HepG2 (cell line): ENCODE measurements at regions not wholly inside any gene's neighbourhood (a gene's known extent, or its start where the extent isn't known, plus 50 kb on each side); places are given as distances from the start of the nearest gene placed in this dataset.

ENCODE experiments used
- ATAC-seq: fragments of 200-7000 bp; cut with Tn5 transposase; 3 replicates; pipeline ENCODE4 v1.9.1; 2020; ENCODE audit warnings: mild to moderate bottlenecking, moderate library complexity
- BruUV-seq: library from RNA; stranded (reverse); fragments of 400-500 nt; replicated peaks from 2 replicates; lab custom pipeline; 2021; lab: Mats Ljungman, UMichigan
- CTCF ChIA-PET: fragments of 300-600 bp; formaldehyde crosslinking; extraction: SDS; loops from one replicate; lab custom pipeline; 2021; ENCODE audit warnings: low total read pairs, inconsistent platforms, low intra/inter-chr PET ratio; lab: Yijun Ruan, JAX
- POLR2A ChIA-PET: fragments of 350-600 bp; sonication (Branson Sonifier 250); formaldehyde crosslinking; loops from one replicate; lab custom pipeline; 2020; ENCODE audit warnings: antibody characterized with exemption, inconsistent platforms; lab: Yijun Ruan, JAX
- DNase-seq: peaks from one replicate; pipeline ENCODE4 v3.0.0-alpha.2; 2015; ENCODE audit warnings: low spot score
- FAIRE-seq: peaks from 3 replicates; lab custom pipeline; 2011; peaks lifted over from hg19 to GRCh38; lab: Jason Lieb, UNC
- H2AFZ ChIP-seq: one replicate; pipeline ENCODE4 v1.6.1; 2011; ENCODE audit warnings: low read length, inconsistent platforms
- H3K27ac ChIP-seq: fragments of 300-600 bp; 3 replicates; pipeline ENCODE4 v1.8.0; 2011; ENCODE audit warnings: mixed run types, mild to moderate bottlenecking, mixed read lengths, low read length, inconsistent platforms; ENCODE audit not compliant: insufficient read depth; ENCODE audit errors: extremely low read length
- H3K27me3 ChIP-seq, 2 experiments: fragments of 200-600 bp in 1 of 2; 2 replicates in 1 of 2; 3 replicates in 1 of 2; pipeline versions ENCODE4 v1.6.0 to v1.8.0; 2011; ENCODE audit warnings: low read length in 2 of 2, mild to moderate bottlenecking in 2 of 2, moderate library complexity in 2 of 2, inconsistent platforms in 1 of 2; ENCODE audit not compliant: insufficient read depth in 2 of 2, control insufficient read depth in 1 of 2
- H3K36me3 ChIP-seq, 2 experiments: fragments of 200-600 bp in 1 of 2; replicated peaks in 1 of 2; 2 replicates in 1 of 2; 3 replicates in 1 of 2; pipeline versions ENCODE4 v1.5.1 to v1.8.0; 2011; ENCODE audit warnings: low read length in 2 of 2, inconsistent platforms in 1 of 2; ENCODE audit not compliant: insufficient read depth in 2 of 2, control insufficient read depth in 1 of 2
- H3K4me1 ChIP-seq: 2 replicates; pipeline ENCODE4 v1.5.1; 2012; ENCODE audit warnings: low read length, inconsistent platforms; ENCODE audit not compliant: insufficient read depth
- H3K4me2 ChIP-seq: 2 replicates; pipeline ENCODE4 v1.6.0; 2011; ENCODE audit warnings: low read depth, low read length, inconsistent platforms
- H3K4me3 ChIP-seq, 3 experiments: fragments of 200-600 bp in 1 of 3; sonication (generic), shearing (Covaris generic) in 1 of 3; replicated peaks in 1 of 3; 2 replicates each; pipeline ENCODE4 v1.5.1; 2011 to 2016; ENCODE audit warnings: low read length in 3 of 3, inconsistent platforms in 2 of 3, low read depth in 2 of 3, mild to moderate bottlenecking in 2 of 3, control low read depth in 1 of 3, mixed read lengths in 1 of 3; ENCODE audit not compliant: insufficient read depth in 1 of 3
- H3K79me2 ChIP-seq: one replicate; pipeline ENCODE4 v1.6.1; 2011; ENCODE audit warnings: low read length, inconsistent platforms; ENCODE audit not compliant: insufficient read depth
- H3K9ac ChIP-seq: 2 replicates; pipeline ENCODE4 v1.6.0; 2011; ENCODE audit warnings: mild to moderate bottlenecking, low read depth, low read length, inconsistent platforms; ENCODE audit not compliant: insufficient read depth
- H3K9me3 ChIP-seq: 2 replicates; pipeline ENCODE4 v1.5.1; 2012; ENCODE audit warnings: mild to moderate bottlenecking, low read length
- H4K20me1 ChIP-seq: 2 replicates; pipeline ENCODE4 v1.6.0; 2011; ENCODE audit warnings: inconsistent platforms, mild to moderate bottlenecking, low read length, moderate library complexity; ENCODE audit not compliant: insufficient read depth
- FOXM1 ChIP-seq: sonication (generic); formaldehyde crosslinking; IDR thresholded peaks from 2 replicates; pipeline ENCODE4 v1.5.0; 2020; ENCODE audit warnings: missing genetic modification reagents
- LCORL ChIP-seq, 2 experiments: fragments of 450-650 bp in 1 of 2; sonication (generic) in 1 of 2; formaldehyde crosslinking in 1 of 2; IDR thresholded peaks; 2 replicates each; pipeline versions ENCODE4 v1.5.0 to v1.6.1; 2017 to 2020; ENCODE audit warnings: antibody characterized with exemption in 1 of 2, missing genetic modification reagents in 1 of 2
- MTERF4 ChIP-seq: sonication (generic); formaldehyde crosslinking; IDR thresholded peaks from 2 replicates; pipeline ENCODE4 v1.8.0; 2023; ENCODE audit warnings: mild to moderate bottlenecking, missing genetic modification reagents
- PPARG ChIP-seq: conservative IDR thresholded peaks from 2 replicates; pipeline ENCODE4 v1.6.1; 2016; ENCODE audit warnings: missing biosample characterization, missing genetic modification reagents
- RBM39 ChIP-seq: fragments of 200-400 bp; formaldehyde crosslinking; IDR thresholded peaks from one replicate; pipeline ENCODE4 v1.6.1; 2018; ENCODE audit warnings: antibody characterized with exemption, mild to moderate bottlenecking, low read depth, low read length; ENCODE audit not compliant: poor library complexity, severe bottlenecking
- RFX1 ChIP-seq: fragments of 450-650 bp; IDR thresholded peaks from 2 replicates; pipeline ENCODE4 v1.6.1; 2017
- RXRA ChIP-seq: sonication (generic); formaldehyde crosslinking; IDR thresholded peaks from 2 replicates; pipeline ENCODE4 v1.5.1; 2020; ENCODE audit warnings: missing genetic modification reagents
- SSRP1 ChIP-seq: IDR thresholded peaks from 2 replicates; pipeline ENCODE4 v1.6.1; 2016; ENCODE audit warnings: control low read depth
- ZBTB7B ChIP-seq: sonication (generic); formaldehyde crosslinking; IDR thresholded peaks from 2 replicates; pipeline ENCODE4 v1.4.0; 2020; ENCODE audit warnings: missing genetic modification reagents
- ZFP1 ChIP-seq: IDR thresholded peaks from 2 replicates; pipeline ENCODE4 v1.6.1; 2016
- ZNF484 ChIP-seq: sonication (generic); formaldehyde crosslinking; IDR thresholded peaks from 2 replicates; pipeline ENCODE4 v1.5.1; 2020; ENCODE audit warnings: mild to moderate bottlenecking, low read depth, missing genetic modification reagents, borderline replicate concordance
- ZNF720 ChIP-seq: sonication (generic); formaldehyde crosslinking; IDR thresholded peaks from 2 replicates; pipeline ENCODE4 v1.4.0; 2020; ENCODE audit warnings: missing genetic modification reagents
- ZNF737 ChIP-seq: sonication (generic); formaldehyde crosslinking; IDR thresholded peaks from 2 replicates; pipeline ENCODE4 v1.5.0; 2020; ENCODE audit warnings: missing genetic modification reagents, mild to moderate bottlenecking, borderline replicate concordance
- ZSCAN29 ChIP-seq: sonication (generic); formaldehyde crosslinking; conservative IDR thresholded peaks from 2 replicates; pipeline ENCODE4 v1.4.0; 2020; ENCODE audit warnings: mild to moderate bottlenecking, missing genetic modification reagents
- ZSCAN31 ChIP-seq: sonication (generic); formaldehyde crosslinking; IDR thresholded peaks from 2 replicates; pipeline ENCODE4 v1.5.0; 2020; ENCODE audit warnings: low read depth, mild to moderate bottlenecking, missing genetic modification reagents
- WGBS: methylation state at CpG from one replicate; pipeline ENCODE4 v1.1.6; 2017; ENCODE audit warnings: low lambda C conversion rate; 5-methylcytosine and 5-hydroxymethylcytosine counted together
- in situ Hi-C: cut with HindIII; loops from 2 replicates; pipeline ENCODE4 v1.10.0; 2017; ENCODE audit warnings: low pct_unique_long_range_greater_than_20kb; ENCODE audit not compliant: extremely low pct_ligation_motif_present
- intact Hi-C: fragments of 100-400 bp; cut with micrococcal nuclease; formaldehyde crosslinking; loops from one replicate; pipeline ENCODE4 v1.10.0; 2022; ENCODE audit not compliant: unreplicated experiment
- TF ChIP-seq, protein P1 (sequence below): sonication (generic); formaldehyde crosslinking; IDR thresholded peaks from 2 replicates; pipeline ENCODE4 v1.8.1; 2023; ENCODE audit warnings: mild to moderate bottlenecking, moderate library complexity, missing genetic modification reagents
- TF ChIP-seq, protein P2 (sequence below): sonication (generic); formaldehyde crosslinking; IDR thresholded peaks from 2 replicates; pipeline ENCODE4 v1.5.1; 2020; ENCODE audit warnings: mild to moderate bottlenecking, missing genetic modification reagents, borderline replicate concordance

DNA sequence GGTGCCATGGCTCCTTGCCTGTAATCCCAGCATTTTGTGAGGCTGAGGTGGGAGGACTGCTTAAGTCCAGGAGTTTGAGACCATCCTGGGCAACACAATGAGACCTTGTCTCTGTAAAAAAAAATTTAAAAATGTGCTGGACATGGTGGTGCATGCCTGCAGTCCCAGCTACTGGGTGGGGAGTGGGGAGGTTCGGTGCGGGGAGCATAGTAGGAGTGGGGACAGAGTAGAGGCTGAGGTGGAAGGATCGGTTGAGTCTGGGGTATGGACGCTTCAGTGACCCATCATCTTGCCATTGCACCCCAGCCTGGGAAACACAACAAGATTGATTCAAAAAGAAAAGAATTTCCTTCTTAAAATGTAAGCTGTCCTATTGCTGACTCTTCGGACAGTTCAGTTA, 1490.0 kb upstream of the GBE1 start:
- H3K4me3 ChIP-seq, result no peak overlapping the region
- H3K36me3 ChIP-seq, result no peaks in the 10 kb centered on the region
- CTCF ChIA-PET, result no interaction called here
- H3K9ac ChIP-seq, result no peak overlapping the region
- intact Hi-C loops, result no loop called here
- H2AFZ ChIP-seq, result no peak overlapping the region
- TF ChIP-seq, protein P1, sequence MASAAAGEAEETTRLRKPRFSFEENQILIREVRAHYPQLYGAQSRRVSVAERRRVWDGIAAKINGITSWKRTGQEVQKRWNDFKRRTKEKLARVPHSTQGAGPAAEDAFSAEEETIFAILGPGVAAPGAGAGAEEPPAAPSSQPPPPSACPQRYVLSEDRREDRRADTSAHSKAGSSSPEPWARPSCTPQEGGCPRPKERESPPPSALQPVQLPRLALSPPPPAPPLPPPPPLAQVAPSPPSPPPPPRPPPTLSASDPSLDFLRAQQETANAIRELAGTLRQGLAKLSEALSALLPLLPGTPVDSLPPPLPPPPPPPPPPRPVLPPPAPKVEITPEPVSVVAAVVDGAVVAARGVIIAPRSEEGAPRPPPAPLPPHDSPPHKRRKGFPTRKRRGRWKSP, result no peak
- TF ChIP-seq ZNF737 (CRISPR knock-in tag) (no peak), ZNF484 (no peak), ZNF720 (CRISPR knock-in tag) (no peak), ZSCAN31 (CRISPR knock-in tag) (no peak), RFX1 (no peak), RBM39 (no peak), MTERF4 (no peak)
- TF ChIP-seq, all 625 proteins: peak for 0
- no peaks in the 10 kb centered on the region for H3K4me1 ChIP-seq
- H3K9me3 ChIP-seq, result no peaks in the 10 kb centered on the region
- 2% methylated on average over 5 of the region's 5 CpGs for WGBS
- H3K27ac ChIP-seq, result no peak overlapping the region
- POLR2A ChIA-PET, result no interaction called here
- no peak for FAIRE-seq
- no peak for DNase-seq
- BruUV-seq, result no TSS peak
- H4K20me1 ChIP-seq, result no peaks in the 10 kb centered on the region
- H3K27me3 ChIP-seq, result no peaks in the 10 kb centered on the region
- no peak for ATAC-seq
- in situ Hi-C loops, result no loop called here
- no peak overlapping the region for H3K4me2 ChIP-seq
- H3K79me2 ChIP-seq, result no peaks in the 10 kb centered on the region

DNA sequence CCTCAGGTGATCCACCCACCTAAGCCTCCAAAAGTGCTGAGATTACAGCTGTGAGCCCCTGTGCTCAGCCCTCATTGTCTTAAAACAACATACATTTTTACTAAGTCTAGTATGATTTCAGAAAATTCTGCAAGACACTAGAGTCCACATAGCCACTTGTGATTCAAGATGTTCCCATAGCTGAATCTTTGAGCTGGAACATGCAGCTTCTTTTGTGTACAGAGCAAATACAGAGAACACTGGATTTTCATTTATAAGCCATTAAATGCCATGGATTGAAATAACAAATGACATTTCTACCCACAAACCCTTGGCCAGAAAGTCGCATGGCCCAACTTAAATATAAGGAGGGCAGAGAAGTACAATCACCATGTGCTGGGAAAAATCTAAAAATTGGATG, 1489.2 kb upstream of the GBE1 start:
- H4K20me1 ChIP-seq, result no peaks in the 10 kb centered on the region
- ATAC-seq (no peak), DNase-seq (no peak), FAIRE-seq (no peak)
- intact Hi-C loops, result no loop called here
- no peaks in the 10 kb centered on the region for H3K4me1 ChIP-seq
- no peak overlapping the region for H3K9ac ChIP-seq
- H3K4me3 ChIP-seq, result no peak overlapping the region
- WGBS, result 0% methylated on average over 1 of the region's 1 CpG
- POLR2A ChIA-PET, result no interaction called here
- in situ Hi-C loops, result no loop called here
- H3K36me3 ChIP-seq, result no peaks in the 10 kb centered on the region
- no peak overlapping the region for H3K4me2 ChIP-seq
- no peaks in the 10 kb centered on the region for H3K27me3 ChIP-seq
- H3K9me3 ChIP-seq, result no peaks in the 10 kb centered on the region
- no peak overlapping the region for H3K27ac ChIP-seq
- BruUV-seq, result no TSS peak
- CTCF ChIA-PET, result no interaction called here
- no peaks in the 10 kb centered on the region for H3K79me2 ChIP-seq
- no peak overlapping the region for H2AFZ ChIP-seq
- TF ChIP-seq PPARG (CRISPR knock-in tag), result no peak
- TF ChIP-seq LCORL (IDR thresholded peaks at IDR 0.05), result no peak
- no peak for TF ChIP-seq LCORL (CRISPR knock-in tag; IDR thresholded peaks at IDR 0.05)
- no peak for TF ChIP-seq RXRA (CRISPR knock-in tag)
- no peak for TF ChIP-seq FOXM1
- TF ChIP-seq SSRP1, result no peak
- TF ChIP-seq, protein P2, sequence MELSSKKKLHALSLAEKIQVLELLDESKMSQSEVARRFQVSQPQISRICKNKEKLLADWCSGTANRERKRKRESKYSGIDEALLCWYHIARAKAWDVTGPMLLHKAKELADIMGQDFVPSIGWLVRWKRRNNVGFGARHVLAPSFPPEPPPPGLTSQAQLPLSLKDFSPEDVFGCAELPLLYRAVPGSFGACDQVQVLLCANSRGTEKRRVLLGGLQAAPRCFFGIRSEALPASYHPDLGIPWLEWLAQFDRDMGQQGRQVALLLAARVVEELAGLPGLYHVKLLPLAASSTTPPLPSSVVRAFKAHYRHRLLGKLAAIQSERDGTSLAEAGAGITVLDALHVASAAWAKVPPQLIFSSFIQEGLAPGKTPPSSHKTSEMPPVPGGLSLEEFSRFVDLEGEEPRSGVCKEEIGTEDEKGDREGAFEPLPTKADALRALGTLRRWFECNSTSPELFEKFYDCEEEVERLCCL (CRISPR knock-in tag), result no peak
- no peak for TF ChIP-seq ZSCAN29 (CRISPR knock-in tag)
- TF ChIP-seq ZBTB7B (CRISPR knock-in tag), result no peak
- no peak for TF ChIP-seq ZFP1 (CRISPR knock-in tag)
